NCI-H748 (cell line): ENCODE measurements at regions not wholly inside any gene's neighbourhood (a gene's known extent, or its start where the extent isn't known, plus 50 kb on each side); places are given as distances from the start of the nearest gene placed in this dataset.
A peak's percentile ranks its signal among the peaks of the same experiment; 100 is the strongest.
"Not testable (repeated sequence)": the region's sequence is repeated elsewhere in the genome, so short reads cannot be mapped to it uniquely, and the experiment has no call there.

Experiments
- DNase-seq: peaks from one replicate; lab custom pipeline; 2025; ENCODE audit not compliant: unreplicated experiment; lab: John Stamatoyannopoulos, UW

DNA sequence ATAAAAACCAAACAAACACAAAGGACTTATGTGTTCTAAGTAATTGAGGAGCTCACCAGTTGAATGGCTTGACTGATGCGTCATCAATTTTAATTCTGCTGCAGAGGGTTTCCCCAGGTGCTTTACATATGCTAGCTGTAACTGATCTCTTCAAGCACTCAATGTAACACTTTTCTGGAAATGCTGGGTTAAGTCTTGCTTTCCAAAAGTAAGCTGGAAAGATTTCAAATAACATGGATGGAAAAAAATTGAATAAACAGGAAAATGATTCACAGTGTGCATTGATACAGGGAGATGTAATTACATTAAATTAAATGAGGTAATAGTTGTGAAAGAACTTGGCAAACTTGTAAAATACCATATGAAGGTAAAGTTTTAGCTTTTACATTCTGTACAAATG, 186.7 kb upstream of the WDFY3 start:
- DNase-seq, result no peak

DNA sequence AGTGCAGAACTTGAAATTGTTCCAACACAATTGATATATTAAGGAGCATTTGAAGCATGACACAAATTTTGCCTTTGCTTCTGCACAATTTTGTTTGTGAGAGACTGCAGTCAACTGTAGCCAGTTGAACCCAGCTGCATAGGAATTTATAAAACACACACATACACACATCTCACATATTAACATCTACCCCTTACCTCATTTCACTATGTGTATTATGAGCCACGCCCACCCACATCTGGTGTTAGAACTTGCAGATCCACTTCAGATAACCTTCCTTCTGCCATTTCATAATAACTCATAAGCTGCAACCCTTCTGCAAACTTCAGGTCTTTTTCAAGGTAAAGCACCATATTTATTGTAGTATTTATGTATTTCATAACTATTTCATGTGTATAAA, 188.1 kb upstream of the WDFY3 start:
- DNase-seq, result no peak

DNA sequence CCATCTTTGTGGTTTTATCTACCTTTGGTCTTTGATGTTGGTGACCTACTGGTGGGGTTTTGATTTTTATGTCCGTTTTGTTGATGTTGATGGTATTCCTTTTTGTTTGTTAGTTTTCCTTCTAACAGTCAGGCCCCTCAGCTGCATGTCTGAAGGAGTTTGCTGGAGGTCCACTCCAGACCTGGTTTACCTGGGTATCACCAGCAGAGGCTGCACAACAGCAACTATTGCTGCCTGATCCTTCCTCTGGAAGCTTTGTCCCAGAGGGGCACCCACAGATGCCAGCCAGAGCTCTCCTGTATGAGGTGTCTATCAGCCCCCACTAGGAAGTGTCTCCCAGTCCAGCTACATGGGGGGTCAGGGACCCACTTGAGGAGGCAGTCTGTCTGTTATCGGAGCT, 199.3 kb upstream of the WDFY3 start:
- DNase-seq, result no peak

DNA sequence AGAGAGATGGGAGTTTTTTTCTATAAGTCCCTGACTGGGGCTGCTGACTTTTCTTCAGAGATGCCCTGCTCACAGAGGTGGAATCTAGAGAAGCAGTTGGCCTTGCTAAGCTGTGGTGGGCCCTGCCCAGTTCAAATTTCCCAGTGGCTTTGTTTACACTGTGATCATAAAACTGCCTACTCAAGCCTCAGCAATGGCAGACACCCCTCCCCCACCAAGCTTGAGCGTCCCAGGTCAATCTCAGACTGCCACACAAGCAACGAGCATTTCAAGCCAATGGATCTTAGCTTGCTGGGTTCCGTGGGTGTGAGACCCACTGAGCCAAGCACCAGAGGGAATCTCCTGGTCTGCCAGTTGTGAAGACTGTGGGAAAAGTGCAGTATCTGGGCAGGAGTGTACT, 199.8 kb upstream of the WDFY3 start:
- DNase-seq, result no peak

DNA sequence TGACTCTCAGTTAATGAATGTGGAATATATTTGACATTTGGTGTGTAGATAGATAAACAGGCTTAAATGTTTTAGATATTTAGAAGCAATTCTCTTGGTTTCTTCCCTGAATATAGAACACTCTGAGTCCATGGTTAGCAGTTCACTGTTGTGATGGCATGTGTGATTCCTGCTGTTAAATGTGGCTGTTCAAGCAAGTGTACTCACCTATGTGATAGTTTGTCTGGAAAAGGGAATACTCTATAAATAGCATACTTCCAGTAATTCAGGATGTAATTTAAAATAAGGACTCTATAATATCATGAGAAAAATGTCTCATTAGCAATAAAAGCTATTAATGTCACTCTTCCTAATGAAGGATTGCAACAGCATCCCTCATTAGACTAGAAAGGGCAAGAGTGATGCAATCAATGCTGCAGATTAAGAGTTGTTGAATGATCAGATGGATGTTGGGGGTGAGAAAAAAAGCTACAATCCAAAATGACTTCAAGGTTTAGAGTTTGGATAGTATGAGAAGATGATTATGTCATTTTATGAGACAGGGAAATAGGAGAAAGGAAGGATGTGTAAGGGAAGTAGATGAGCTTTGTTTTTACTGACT, 201.8 kb upstream of the WDFY3 start:
- no peak for DNase-seq

DNA sequence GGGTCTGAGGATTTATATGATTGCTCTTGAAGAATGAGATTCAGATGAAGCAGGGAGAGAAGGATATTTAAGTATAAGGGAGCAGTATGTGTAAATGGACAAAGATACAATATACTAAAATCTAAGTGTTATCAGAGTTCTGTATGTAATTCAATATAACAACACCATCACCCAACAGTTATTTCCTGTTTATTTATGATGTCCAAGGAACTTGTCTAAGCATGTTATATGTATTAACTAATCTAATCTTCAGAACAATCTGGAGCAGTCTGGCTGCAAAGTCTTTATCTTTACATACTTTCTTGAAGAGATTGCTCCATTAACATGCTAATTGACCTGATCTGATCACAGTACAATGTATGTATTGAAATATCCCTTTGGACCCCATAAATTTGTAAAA, 203.8 kb upstream of the WDFY3 start:
- no peak for DNase-seq

DNA sequence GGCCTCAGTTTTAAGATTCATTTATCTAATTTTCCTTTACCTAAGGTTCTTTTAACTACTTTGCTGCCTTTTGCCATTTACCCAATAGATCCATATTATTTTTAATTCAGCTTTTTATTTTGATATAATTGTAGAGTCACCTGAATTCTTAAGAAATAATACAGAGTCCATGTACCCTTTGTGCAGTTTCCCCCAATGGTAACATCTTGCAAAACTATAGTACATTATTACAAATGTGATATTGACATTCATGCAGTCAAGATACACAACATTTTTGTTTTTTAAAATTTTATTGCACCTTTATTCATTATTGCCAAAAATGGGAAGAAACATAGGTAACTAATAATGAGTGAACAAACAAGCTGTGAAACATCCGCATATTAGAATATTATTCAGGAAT, 208.7 kb upstream of the WDFY3 start:
- DNase-seq, result no peak

DNA sequence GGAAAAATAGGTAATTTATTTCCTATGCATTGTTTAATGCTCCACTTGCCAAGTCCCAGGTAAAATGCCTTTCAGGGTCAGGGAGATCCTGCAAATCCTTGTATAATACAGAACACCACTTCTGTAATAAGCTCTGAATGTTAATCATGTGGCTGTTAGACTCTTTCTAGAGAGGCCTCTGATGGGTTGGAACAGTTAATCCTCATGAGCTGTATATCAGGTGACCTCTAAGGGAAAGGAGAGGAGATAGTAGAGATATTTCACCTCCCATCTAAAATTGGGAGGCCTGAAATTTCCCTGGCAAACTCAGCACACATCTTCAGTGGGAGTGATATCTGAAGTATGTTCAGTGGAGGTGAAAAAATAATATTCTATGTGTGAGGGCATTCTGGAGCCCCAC, 210.6 kb upstream of the WDFY3 start:
- DNase-seq, result no peak

DNA sequence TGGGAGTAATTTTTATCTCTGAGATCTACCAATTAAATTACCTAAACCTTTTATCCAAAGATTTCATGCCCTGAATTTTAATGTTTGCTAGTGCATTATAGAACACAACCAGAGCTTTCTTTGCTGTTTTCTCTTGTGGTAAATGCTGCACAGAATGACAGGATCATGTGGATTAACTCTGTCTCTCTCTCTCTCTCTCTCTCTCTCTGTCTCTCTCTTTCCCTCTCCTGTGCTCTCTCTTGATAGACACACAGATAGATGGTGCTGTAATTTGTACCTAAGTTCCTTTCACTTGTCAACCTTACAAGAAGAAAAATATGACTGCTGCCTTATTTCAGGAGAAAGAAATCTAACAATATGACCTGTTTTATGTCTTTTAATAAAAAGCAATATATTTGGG, 211.2 kb upstream of the WDFY3 start:
- no peak for DNase-seq

DNA sequence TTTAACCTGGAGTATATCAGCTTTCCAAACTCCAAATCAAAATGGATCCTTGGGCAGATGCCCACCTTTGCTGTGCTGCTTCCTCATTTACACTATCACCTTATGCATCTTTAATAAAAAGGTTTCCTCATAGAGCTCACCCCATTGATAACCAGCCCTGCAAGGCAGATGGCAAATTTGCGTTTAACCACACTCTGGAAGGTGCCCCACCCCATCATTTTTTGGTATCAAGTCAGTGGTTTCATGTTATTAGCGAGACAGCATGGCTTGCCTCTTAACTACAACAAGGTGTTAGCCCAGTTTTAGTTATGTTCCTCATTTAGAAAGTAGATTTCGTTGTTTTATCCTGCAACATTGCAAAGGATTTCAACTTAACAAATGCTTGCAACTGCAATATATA, 214.0 kb upstream of the WDFY3 start:
- DNase-seq, result no peak

DNA sequence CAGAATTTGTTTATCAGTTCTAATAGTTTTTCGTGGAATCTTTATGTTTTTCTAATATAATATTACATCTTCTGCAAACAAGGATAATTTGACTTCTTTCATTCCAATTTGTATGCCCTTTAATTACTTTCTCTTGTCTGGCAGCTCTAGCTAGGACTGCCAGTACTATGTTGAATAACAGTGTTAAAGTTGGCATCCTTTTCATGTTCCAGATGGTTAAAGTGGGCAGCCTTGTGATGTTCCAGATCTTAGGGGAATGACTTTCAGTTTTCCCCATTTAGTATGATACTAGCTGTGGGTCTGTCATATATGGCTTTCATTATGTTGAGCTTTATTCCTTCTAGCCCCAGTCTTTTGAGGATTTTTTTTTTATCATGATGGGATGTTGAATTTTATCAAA, 220.6 kb upstream of the WDFY3 start:
- no peak for DNase-seq

DNA sequence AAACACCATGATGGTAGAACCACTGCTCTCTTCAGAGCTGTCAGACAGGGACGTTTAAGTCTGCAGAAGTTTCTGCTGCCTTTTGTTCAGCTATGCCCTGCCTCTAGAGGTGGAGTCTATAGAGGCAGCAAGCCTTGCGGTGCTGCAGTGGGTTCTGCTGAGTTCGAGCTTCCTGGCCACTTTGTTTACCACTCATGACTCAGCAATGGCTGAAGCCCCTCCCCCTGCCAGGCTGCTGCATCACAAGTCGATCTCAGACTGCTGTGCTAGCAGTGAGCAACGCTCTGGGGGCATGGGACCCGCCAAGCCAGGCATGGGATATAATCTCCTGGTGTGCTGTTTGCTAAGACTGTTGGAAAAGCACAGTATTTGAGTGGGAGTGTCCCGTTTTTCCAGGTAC, 229.5 kb upstream of the WDFY3 start:
- peak; percentile 1 for DNase-seq

DNA sequence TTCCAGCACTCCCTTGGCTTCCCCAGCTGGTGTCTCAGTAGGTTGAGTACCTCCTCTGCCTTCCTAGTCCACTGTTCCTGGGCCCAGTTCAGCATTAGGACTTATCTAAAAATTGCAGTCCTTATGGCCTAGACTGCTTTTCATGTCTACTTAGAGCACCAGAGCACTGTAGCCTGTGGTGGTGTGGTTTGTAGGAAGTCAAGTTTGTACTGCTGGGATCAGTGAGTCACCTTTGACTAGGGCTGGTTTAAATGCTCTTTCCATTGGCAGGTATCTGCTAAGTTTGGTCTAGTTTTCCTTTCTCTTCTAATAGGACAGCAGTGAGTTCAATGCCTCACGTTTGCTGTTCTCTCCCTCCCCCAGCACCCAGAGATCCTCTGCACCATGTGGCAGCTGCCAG, 233.6 kb upstream of the WDFY3 start:
- no peak for DNase-seq

DNA sequence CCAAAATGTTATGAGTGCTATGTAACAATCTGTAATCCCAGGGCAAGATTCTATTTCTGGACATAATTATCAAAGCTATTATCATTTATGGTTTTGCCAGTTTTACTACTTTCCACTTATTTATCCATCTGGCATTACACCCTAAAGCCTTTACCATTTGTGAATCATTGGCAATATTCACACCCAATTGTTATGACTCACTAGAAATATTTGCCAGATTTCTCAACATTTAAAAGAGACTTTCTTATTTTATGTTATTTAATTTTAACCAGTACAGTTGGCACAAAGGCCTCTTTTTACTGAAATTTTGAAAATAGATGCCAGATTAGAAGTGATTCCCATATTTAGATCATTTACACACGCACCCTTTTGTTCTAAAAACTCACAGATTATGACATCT, 242.7 kb upstream of the WDFY3 start:
- no peak for DNase-seq

DNA sequence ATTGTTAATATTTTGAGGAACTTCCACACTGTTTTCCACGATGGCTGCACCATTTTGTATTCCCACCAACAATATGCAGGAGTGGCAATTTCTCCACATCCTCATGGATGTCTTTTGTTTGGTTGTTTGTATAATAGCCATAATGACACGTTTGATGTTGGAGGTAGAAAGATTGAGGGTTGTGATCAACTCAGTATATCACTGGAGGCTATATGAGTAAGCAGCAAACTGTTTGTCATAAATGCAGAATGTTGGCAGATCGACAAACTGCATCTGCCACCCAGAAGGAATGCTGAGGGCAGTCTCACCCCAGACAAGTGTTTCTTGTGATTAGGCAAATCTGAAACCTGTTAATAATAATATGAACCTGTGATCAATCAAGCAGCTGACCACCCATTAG, 243.9 kb upstream of the WDFY3 start:
- no peak for DNase-seq

DNA sequence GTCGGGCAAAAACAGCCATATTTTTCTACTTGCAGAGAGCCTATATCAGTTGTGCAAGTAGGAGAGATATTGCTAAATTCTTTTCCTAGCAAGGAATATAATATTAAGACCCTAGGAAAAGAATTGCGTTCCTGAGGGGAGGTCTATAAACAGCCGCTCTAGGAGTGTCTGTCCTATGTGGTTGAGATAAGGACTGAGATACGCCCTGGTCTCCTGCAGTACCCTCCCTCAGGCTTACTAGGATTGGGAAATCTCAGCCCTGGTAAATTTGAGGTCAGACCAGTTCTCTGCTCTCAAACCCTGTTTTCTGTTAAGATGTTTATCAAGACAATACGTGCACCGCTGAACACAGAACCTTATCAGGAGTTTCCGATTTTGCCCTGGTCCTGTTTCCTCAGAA, 250.1 kb upstream of the WDFY3 start:
- DNase-seq, result not testable (repeated sequence)

DNA sequence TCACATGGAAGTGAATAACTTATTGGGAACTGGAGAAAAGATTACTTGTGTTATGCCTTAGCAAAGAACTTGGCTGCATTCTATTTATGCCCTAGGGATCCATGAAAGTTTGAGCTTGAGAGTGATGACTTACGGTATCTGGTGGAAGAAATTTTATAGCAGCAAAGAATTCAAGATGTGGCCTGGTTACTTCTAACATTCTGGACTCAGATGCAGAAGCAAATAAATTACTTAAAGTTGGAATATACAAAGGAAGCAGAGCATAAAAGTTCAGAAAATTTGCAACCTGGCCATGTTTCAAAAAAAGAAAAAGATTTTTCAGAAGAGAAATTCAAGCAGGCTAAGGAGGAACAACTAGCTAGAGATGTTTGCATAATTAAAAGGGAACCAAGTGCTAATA, 252.3 kb upstream of the WDFY3 start:
- no peak for DNase-seq

DNA sequence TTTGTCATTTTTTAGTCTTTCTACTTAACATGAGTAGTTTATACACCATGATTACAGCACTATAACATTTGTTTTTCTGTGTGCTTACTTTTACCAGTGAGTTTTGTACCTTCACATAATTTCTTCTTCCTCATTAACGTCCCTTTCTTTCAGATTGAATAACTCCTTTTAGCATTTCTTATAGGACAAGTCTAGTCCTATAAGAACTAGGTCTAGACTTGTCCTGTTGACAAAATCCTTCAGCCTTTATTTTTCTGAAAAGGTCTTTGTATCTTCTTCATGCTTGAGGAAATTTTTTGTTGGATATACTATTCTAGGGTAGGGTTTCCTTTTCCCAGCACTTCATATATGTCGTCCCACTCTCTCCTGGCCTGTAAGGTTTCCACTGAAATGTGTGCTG, 253.3 kb upstream of the ARHGAP24 start:
- DNase-seq, result no peak

DNA sequence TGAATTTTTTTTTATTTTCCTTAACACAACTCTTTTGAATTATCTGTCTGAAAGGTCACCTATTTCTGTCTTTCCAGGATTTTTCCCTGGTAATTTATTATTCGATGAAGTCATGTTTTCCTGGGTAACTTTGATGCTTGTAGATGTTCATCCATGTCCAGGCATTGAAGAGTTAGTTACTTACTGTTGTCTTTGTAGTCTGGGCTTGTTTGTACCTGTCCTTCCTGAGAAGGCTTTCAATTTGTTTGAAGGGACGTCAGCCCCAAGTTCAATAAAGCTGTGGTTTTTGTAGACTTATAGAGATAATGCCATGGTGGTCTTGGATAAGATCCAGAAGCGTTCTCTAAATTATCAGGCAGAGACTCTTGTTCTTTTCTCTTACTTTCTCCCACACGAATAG, 252.4 kb upstream of the ARHGAP24 start:
- no peak for DNase-seq

DNA sequence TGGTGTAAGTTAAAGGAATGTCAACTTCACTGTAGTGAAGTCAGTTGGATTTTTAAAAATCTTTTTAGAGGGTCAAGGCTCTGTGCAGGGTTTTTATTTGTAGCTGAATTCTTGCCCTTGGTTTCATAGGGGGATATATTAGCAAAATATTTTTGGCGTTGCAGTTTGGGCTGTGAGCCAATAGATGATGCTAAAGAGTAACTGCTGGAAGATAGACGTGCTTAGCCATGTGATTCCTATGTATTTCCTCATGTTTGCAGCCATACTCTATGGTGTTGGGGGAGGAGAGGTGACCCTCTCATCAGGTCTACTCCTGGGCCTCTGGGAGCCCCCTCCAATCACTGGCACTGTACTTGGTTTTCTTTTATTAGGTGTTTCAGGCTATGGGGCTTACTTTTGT, 246.7 kb upstream of the ARHGAP24 start:
- no peak for DNase-seq

DNA sequence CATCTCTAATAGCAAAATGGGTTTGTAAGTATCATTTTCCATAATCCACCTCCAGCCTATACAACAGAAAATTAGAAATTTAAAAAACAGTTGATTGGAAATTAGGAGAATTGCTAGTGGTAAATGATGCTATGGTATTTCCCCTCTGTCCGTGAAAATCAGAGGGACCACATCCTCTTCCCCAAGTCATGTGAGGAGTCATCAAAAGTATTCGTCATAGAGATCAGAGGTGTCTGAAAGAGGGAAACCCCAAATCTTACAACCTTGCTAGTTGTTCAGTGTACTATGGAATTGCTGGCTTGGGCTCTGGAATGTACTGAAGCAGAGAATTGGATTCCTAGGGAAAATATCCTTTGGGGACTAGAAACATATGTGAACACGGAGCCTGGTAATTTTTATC, 241.4 kb upstream of the ARHGAP24 start:
- DNase-seq, result no peak

DNA sequence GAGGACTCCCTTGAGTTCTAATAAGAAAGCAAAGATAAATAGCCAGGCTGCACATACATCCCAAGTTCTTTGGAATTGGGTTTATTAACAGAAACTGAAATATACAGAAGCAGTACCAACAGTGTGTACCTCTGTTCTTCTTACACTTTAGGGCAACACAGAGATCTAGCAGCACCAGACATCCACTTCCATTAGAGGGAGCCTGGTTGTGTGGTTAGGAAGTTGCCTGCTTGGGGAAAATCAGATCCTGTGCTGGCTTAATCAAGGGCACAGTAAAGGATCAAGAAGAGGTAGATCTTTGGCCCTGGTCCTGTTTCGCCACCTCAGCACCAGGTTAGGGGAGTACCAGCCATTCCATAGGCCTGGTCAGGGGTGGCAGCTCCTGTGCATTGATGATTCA, 231.1 kb upstream of the ARHGAP24 start:
- DNase-seq, result no peak

DNA sequence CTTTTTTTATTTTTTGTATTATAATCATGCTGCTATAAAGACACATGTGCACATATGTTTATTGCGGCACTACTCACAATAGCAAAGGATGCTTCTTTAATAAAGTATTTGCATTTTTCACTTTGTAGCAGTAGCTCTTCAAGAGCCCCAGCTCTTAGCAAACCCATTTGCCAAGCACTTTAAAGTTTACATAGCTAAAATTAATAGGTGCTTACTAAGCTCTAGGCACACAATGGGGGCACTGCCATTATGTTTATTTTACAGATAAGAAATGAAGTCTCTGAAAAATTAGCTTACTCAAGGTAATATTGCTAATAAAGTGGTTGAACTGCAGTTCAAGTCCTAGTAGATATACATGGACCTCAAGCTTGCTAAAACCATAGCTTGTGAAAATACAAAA, 230.3 kb upstream of the ARHGAP24 start:
- DNase-seq, result no peak

DNA sequence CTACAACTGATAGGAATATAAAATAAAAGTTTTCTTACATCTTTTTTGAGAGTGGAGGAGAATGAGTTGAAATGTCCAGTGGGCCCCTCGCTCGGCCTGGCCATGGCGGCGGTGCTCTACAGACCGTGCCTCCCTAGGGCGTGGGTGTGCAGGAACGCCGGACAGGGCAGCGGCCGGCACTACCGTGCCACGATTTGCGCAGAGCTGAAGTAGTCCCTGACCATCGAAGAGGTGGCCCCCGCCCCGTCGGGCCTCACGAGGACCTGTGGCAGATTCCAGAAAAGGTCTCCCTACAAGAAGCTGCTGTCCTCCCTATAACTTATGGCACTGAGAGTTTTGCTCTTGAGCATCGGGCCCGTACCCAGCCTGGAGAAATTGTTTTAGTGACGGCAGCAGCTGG, 228.9 kb upstream of the ARHGAP24 start:
- DNase-seq, result no peak
